HG02981 (cell line): ENCODE measurements at regions not wholly inside any gene's neighbourhood (a gene's known extent, or its start where the extent isn't known, plus 50 kb on each side); places are given as distances from the start of the nearest gene placed in this dataset.
A peak's percentile ranks its signal among the peaks of the same experiment; 100 is the strongest.
"Not testable (repeated sequence)": the region's sequence is repeated elsewhere in the genome, so short reads cannot be mapped to it uniquely, and the experiment has no call there.

Experiments used
- ATAC-seq: cut with Tn5 transposase; IDR thresholded peaks from one replicate; pipeline ENCODE4 v1.9.1; 2021; ENCODE audit warnings: mild to moderate bottlenecking, moderate library complexity; ENCODE audit not compliant: unreplicated experiment

DNA sequence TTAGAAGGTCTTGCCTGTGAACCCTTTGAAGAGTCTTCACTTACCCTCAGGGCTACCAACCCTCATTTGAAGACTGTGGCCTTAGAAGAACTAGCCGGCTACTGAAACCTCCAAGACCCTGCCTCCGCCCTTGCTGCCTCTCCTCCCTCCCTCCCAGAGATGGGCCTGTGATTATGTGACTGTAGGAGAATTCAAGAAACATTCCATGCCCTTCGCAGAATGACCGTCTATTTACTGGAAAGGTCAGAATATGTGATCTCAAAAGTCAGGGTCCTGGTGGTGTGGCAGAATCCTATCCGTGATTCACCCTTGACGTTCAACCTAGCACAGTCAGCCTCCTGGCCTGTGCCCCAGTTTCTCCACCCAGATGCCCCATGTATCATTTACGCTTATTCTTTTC lies 109.6 kb downstream of the CTNND1 start:
- ATAC-seq, result no peak

DNA sequence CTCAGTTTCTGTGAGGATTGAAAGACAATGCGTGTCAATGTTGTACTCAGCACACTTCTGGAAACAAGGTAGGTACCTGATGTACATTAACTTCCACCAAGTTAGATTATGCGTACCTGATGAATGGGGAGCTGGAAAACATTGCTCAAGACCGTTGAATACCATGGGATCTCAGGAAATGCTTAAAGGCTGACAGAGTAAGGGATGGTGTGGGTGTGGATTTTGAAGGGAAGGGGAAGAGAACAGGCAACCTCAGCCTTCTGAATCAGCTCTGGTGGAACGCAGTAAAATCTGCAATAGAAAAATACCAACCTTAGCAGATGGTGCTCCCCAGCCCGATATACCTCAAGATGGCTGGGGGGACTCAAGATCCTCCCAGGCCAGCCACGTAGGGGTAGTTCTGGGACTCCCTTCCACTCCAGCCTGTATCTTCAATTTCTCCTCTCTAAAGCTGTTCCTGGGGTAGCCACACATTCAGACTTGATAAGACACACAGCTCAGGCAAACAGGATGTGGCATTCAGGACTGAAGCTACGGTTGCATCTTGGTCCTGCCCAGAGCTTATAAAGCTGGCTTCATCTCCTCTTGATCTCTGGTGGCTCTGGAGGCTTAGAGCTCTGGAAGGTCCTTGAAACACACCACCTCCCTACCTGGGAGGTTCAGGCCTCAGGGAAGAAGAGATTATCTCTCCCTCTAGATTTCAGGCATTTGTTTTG lies 111.8 kb downstream of the CTNND1 start:
- ATAC-seq, result no peak

GRCh38 chr11:57874981-57875380 lies 113.4 kb downstream of the CTNND1 start:
- no peak for ATAC-seq

DNA sequence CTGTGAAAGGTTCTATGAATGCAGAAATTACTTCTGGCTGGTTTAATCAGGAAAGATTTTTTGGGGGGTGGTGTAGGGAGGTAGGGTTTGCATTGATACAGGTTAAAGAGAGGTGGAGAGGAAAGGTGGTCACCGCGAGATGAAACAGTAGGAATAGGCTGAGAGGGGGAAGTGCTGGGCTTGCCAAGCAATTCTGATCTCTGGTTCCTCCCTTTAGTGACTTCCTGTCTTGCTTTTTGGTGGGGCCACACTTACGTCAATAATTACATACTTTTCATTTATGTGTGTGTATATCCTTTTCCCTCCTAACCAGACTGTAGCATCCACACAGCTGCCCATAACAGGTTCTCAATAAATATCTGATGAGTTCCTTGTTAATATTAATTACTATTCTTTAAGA lies 120.0 kb downstream of the CTNND1 start:
- no peak for ATAC-seq

- ATAC-seq, result no peak
These were observed 122.0 kb downstream of the CTNND1 start for GRCh38 chr11:57883630-57884029.

DNA sequence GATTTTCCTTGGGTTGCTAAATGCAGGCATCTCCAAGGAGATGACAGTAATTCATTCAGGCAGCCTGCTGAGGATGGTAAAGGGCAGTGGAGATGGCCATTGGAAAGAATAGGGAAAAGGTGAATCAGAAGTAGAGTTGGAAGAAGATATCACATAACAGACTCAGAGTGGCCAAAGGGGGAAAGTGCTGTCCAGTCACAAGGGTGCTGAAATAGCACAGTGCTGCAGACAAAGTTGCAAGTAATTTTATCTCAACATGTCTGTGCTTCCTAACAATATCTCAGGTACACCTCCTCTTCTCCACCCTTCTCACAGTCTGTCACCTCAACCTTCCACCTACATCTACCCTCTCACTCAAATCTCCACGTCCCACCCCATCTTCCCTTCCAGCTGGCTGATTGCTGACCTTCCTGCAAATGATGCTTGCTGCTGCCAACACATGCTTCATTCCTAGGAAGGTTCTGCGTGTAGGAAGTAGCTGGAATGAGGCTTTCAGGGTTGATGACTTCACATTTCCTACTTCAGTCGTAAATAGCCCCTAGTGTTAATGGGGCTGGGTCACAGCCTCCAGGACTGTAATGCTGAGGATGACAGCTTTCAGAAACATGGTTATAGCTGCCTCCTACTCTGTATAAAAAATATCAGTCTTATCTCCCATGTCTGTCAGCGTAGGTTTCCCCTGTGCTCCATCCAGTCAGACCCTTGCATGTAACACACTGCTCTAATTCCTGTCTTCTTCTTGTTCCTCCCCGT lies 123.9 kb downstream of the CTNND1 start:
- ATAC-seq, result no peak

GRCh38 chr11:57888386-57888785 lies 126.8 kb downstream of the CTNND1 start:
- ATAC-seq, result no peak

- ATAC-seq, result no peak
These were observed 128.9 kb downstream of the CTNND1 start for GRCh38 chr11:57890521-57890920.

- not testable (repeated sequence) for ATAC-seq
These were observed 130.5 kb upstream of the OR9Q1 start for GRCh38 chr11:57893200-57893599.

DNA sequence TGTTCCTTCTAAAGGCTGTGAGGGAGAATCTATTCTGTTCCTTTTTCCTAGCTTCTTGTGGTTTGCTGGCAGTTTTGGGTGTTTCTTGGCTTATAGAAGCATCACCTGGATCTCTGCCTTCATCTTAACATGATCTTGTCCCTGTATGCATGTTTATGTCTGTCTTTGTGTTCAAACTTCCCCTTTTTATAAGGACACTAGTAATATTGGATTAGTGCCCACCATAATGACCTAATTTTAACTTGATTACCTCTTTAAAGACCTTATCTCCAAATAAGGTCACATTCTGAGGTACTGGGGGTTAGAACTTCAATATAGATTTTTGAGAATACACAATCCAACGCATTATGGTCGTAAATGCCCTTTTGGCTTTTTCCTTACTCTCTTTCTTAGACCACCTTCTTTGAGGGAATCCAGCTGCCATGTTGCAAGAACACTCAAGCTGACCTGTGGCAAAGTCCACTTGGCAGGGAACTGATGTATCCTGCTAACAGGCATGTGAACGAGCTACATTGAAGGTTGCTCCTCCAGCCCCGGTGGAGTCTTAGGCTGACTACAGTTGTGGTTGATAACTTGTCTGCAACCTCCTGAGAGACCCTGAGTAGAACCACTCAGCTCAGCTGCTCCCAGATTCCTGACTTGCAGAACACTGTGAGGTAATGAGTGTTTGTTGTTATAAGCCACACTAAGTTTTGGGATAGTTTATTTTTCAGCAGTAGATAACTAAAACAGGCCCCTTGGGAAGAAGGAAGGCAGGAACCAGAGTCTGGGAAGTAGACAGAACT lies 127.1 kb upstream of the OR9Q1 start:
- no peak for ATAC-seq

- no peak for ATAC-seq
These were observed 124.3 kb upstream of the OR9Q1 start for GRCh38 chr11:57899378-57899777.

DNA sequence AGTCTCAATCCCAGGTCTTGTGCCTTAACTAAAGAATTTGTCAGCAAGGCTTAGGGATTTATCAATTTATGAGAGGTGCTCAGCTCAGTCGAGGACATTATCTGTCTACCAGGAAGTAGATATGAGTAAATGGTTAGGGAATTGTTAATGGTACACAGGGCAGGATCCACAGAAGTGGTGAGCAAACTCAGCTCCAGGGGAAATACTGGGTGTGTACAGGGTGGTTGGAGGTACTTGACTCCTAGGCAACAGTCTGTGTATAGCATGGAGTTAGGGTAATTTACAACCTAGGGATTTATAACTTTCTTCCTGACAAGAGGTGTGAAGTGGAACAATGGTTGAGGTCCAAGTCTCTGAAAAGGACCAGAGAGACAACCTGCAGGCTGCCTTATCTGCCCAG lies 123.4 kb upstream of the OR9Q1 start:
- no peak for ATAC-seq

GRCh38 chr11:57901278-57901677 lies 122.4 kb upstream of the OR9Q1 start:
- no peak for ATAC-seq

DNA sequence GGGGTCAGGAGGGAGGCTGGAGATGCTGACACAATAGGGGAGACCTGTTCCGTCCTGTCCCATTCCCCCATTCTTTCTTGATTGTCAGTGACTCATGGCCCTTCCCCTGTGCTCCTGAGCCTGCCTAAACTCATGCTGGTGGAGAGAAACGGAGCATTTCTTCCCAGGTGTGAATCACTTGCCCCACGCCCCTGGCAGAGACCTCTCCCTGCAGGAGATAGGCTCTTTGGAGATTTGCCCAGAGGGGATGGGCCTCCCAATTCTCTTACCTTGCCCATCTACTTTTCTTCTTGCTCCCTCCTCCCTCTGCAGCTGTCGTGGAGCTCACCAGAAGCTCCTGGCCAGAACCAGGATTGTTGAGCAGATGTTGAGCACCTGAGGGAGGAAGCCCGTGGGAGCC lies 121.9 kb upstream of the OR9Q1 start:
- no peak for ATAC-seq

DNA sequence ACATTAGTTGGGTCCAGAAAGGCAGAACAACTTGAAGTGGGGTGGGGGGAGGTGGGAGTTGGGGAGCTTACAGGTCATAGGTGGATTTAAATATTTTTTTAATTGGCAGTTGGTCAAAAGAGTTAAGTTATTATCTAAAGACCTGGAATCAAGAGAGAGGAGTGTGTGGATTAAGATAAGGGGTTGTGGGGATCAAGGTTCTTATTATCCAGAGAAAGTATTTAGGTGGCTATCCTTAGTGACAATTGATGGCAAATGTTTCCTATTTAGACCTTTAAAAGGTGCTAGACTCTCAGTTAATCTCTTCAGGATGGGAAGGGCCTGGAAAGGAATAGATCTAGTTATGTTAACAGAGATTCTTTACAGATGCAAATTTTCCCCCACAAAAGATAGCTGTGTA lies 120.7 kb upstream of the OR9Q1 start:
- no peak for ATAC-seq

DNA sequence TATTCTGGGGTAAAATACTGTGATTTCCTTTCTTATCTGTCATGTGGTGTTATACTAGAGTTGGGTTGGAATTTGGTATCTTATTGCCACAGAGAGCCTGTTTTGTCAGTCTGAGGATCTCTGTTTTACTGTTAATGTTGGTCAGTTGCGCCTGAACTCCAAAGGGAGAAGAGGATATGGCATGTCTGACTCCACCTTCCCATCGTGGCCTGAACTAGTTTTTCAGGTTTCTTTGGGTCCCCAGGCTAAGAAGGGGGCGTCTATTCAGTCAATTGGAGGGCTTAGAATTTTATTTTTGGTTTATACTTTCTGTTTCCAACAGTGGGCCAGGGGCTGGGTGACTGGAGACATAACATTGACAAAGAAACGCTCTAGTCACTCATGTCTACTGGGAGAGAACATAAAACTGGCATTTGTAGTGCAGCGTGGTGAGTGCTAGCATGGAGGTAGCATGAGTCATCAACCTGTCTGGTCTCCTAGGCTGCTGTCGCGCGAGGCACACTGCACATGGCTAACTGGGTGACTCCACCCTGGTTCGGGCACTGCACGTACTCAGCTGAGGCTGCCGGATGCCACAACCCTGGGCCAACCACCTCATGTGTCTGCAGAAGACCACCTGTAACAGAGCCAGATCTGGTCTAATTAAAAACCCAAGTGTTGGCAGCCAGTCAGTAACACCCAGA lies 120.1 kb upstream of the OR9Q1 start:
- ATAC-seq, result peak; percentile 92

GRCh38 chr11:57904376-57904775 lies 119.3 kb upstream of the OR9Q1 start:
- ATAC-seq, result no peak

DNA sequence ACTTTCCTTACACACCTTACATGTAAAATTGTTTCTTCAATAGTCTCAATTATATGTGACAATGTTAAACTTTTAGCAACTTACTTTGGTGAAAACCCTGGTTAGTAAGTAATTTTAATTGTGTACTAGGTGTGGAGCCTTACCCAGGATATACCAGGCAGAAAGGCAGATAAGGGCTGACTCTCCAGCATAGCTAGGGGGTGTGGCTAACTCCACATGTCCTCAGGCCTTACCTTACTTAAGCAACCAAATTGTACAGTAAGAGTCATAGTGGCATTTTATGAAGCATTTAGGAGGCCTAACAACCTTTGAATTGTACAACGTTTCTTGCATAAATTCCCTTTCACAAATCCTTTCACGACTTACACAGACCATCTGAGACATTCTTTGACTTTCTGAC lies 118.2 kb upstream of the OR9Q1 start:
- ATAC-seq, result no peak

- not testable (repeated sequence) for ATAC-seq
These were observed 115.3 kb upstream of the OR9Q1 start for GRCh38 chr11:57908399-57908798.

DNA sequence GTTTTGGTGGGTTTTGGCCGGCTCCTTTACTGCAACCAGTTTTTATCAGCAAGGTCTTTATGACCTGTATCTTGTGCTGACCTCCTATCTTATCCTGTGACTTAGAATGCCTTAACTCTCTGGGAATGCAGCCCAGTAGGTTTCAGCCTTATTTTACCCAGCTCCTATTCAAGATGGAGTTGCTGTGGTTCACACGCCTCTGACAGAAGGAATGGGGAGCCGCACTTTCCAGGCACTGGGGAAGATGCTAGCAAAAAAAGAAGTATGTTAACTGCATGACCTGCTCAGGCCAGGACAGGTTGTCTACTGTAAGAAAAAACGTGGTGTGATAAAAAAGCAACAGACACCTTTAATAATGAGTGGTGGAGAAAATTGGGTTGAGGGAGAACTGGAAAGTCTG lies 112.2 kb upstream of the OR9Q1 start:
- not testable (repeated sequence) for ATAC-seq
